PC-3 (cell line): ENCODE measurements at regions not wholly inside any gene's neighbourhood (a gene's known extent, or its start where the extent isn't known, plus 50 kb on each side); places are given as distances from the start of the nearest gene placed in this dataset.

Experiments used
- ATAC-seq: fragments of 200-7000 bp; cut with Tn5 transposase; 2 replicates; pipeline ENCODE4 v1.9.1; 2020; ENCODE audit warnings: mild to moderate bottlenecking, moderate library complexity
- BruUV-seq: library from RNA; stranded (reverse); fragments of 400-500 nt; replicated peaks from 2 replicates; lab custom pipeline; 2021; lab: Mats Ljungman, UMichigan
- CTCF ChIA-PET: fragments of 300-600 bp; sonication (Branson Sonifier 250); formaldehyde crosslinking; loops from one replicate; lab custom pipeline; 2022; ENCODE audit warnings: antibody characterized with exemption; lab: Charles Lee
- POLR2A ChIA-PET: fragments of 300-600 bp; sonication (Branson Sonifier 250); formaldehyde crosslinking; loops from one replicate; lab custom pipeline; 2022; ENCODE audit warnings: antibody characterized with exemption; ENCODE audit not compliant: unreplicated experiment; lab: Charles Lee
- DNase-seq: peaks from one replicate; pipeline ENCODE4 v3.0.0-alpha.2; 2015
- H2AFZ ChIP-seq: fragments of 300-600 bp; sonication (generic); 2 replicates; pipeline ENCODE4 v1.6.0; 2016; ENCODE audit warnings: antibody characterized with exemption, low read length
- H3F3A ChIP-seq: fragments of 300-600 bp; sonication (generic); one replicate; pipeline ENCODE4 v1.6.0; 2017; ENCODE audit warnings: antibody characterized with exemption, low read length, control low read depth, mild to moderate bottlenecking; ENCODE audit not compliant: unreplicated experiment
- H3K27ac ChIP-seq: fragments of 300-600 bp; sonication (generic); 2 replicates; pipeline ENCODE4 v1.5.1; 2016; ENCODE audit warnings: mild to moderate bottlenecking, low read length
- H3K27me3 ChIP-seq: fragments of 300-600 bp; sonication (generic); 2 replicates; pipeline ENCODE4 v1.6.1; 2016; ENCODE audit warnings: low read length, mixed read lengths
- H3K36me3 ChIP-seq: fragments of 300-600 bp; sonication (generic); 2 replicates; pipeline ENCODE4 v1.6.1; 2016; ENCODE audit warnings: low read depth, mixed run types, low read length, mixed read lengths
- H3K4me1 ChIP-seq: fragments of 300-600 bp; sonication (generic); 2 replicates; pipeline ENCODE4 v1.5.1; 2016; ENCODE audit warnings: low read length; ENCODE audit not compliant: insufficient read depth
- H3K4me2 ChIP-seq: fragments of 300-600 bp; sonication (generic); 2 replicates; pipeline ENCODE4 v1.6.0; 2016; ENCODE audit warnings: low read length
- H3K4me3 ChIP-seq: fragments of 300-600 bp; sonication (generic); 2 replicates; pipeline ENCODE4 v1.5.1; 2016; ENCODE audit warnings: mild to moderate bottlenecking, low read length, mixed read lengths
- H3K79me2 ChIP-seq: fragments of 300-600 bp; sonication (generic); 2 replicates; pipeline ENCODE4 v1.6.1; 2017; ENCODE audit warnings: low read length, mixed read lengths
- H3K9ac ChIP-seq: fragments of 300-600 bp; sonication (generic); 2 replicates; pipeline ENCODE4 v1.6.0; 2016; ENCODE audit warnings: mild to moderate bottlenecking, low read length
- H3K9me2 ChIP-seq: fragments of 300-600 bp; sonication (generic); replicated peaks from 2 replicates; pipeline ENCODE4 v1.6.1; 2016; ENCODE audit warnings: mixed run types, low read length, mixed read lengths
- H3K9me3 ChIP-seq: fragments of 300-600 bp; sonication (generic); 2 replicates; pipeline ENCODE4 v1.6.1; 2016; ENCODE audit warnings: low read length, mixed read lengths
- H4K20me1 ChIP-seq: fragments of 300-600 bp; sonication (generic); 2 replicates; pipeline ENCODE4 v1.6.1; 2016; ENCODE audit warnings: low read length, mixed read lengths
- EZH2 ChIP-seq: fragments of 300-600 bp; sonication (generic); IDR thresholded peaks from one replicate; pipeline ENCODE4 v1.6.1; 2017; ENCODE audit warnings: antibody characterized with exemption, mild to moderate bottlenecking, low read length; ENCODE audit not compliant: unreplicated experiment
- EZH2phosphoT487 ChIP-seq: fragments of 300-600 bp; sonication (generic); IDR thresholded peaks from 2 replicates; pipeline ENCODE4 v1.6.1; 2018; ENCODE audit warnings: mild to moderate bottlenecking, antibody characterized with exemption, low read length, borderline replicate concordance
- intact Hi-C: fragments of 100-400 bp; cut with micrococcal nuclease; formaldehyde crosslinking; loops from 2 replicates; pipeline ENCODE4 v1.9.0; 2023
- TF ChIP-seq, protein P1 (sequence below): fragments of 300-600 bp; sonication (generic); conservative IDR thresholded peaks from 2 replicates; pipeline ENCODE4 v1.5.1; 2017; ENCODE audit warnings: antibody characterized with exemption, low read depth, mild to moderate bottlenecking, low read length

GRCh38 chr1:201707027-201707426, 121.9 kb upstream of the IPO9 start:
- no TSS peak for BruUV-seq
- Histone ChIP-seq H3K27ac (no peak overlapping the region), H3K4me2 (no peak overlapping the region), H3K36me3 (no peaks in the 10 kb centered on the region), H3F3A (no peaks in the 10 kb centered on the region), H3K79me2 (no peaks in the 10 kb centered on the region), H3K9ac (no peak overlapping the region), H4K20me1 (no peaks in the 10 kb centered on the region), H3K4me1 (peaks cover 10% of the 10 kb centered on the region), H2AFZ (no peak overlapping the region), H3K9me3 (no peaks in the 10 kb centered on the region), H3K4me3 (no peak overlapping the region), H3K9me2 (no peaks in the 10 kb centered on the region), H3K27me3 (no peaks in the 10 kb centered on the region)
- intact Hi-C loops: no loop called here
- ATAC-seq (no peak), DNase-seq (no peak)
- POLR2A ChIA-PET: no interaction called here
- CTCF ChIA-PET: no interaction called here
- TF ChIP-seq, protein P1, sequence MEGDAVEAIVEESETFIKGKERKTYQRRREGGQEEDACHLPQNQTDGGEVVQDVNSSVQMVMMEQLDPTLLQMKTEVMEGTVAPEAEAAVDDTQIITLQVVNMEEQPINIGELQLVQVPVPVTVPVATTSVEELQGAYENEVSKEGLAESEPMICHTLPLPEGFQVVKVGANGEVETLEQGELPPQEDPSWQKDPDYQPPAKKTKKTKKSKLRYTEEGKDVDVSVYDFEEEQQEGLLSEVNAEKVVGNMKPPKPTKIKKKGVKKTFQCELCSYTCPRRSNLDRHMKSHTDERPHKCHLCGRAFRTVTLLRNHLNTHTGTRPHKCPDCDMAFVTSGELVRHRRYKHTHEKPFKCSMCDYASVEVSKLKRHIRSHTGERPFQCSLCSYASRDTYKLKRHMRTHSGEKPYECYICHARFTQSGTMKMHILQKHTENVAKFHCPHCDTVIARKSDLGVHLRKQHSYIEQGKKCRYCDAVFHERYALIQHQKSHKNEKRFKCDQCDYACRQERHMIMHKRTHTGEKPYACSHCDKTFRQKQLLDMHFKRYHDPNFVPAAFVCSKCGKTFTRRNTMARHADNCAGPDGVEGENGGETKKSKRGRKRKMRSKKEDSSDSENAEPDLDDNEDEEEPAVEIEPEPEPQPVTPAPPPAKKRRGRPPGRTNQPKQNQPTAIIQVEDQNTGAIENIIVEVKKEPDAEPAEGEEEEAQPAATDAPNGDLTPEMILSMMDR: no peak
- TF ChIP-seq EZH2: no peak
- no peak for TF ChIP-seq EZH2phosphoT487

- H3K4me1 ChIP-seq: peaks cover 16% of the 10 kb centered on the region
- no peaks in the 10 kb centered on the region for H3K9me2 ChIP-seq
- H3K9ac ChIP-seq: no peak overlapping the region
- no peak overlapping the region for H3K27ac ChIP-seq
- no peaks in the 10 kb centered on the region for H4K20me1 ChIP-seq
- H3K36me3 ChIP-seq: no peaks in the 10 kb centered on the region
- ATAC-seq (no peak), DNase-seq (no peak)
- no peak overlapping the region for H3K4me2 ChIP-seq
- intact Hi-C loops: no loop called here
- no peaks in the 10 kb centered on the region for H3K79me2 ChIP-seq
- no peaks in the 10 kb centered on the region for H3K9me3 ChIP-seq
- H3F3A ChIP-seq: no peaks in the 10 kb centered on the region
- H2AFZ ChIP-seq: no peak overlapping the region
- H3K4me3 ChIP-seq: no peak overlapping the region
- no TSS peak for BruUV-seq
- ChIA-PET POLR2A (no interaction called here), CTCF (no interaction called here)
- TF ChIP-seq EZH2phosphoT487 (no peak), EZH2 (no peak)
- TF ChIP-seq, protein P1: no peak
- no peaks in the 10 kb centered on the region for H3K27me3 ChIP-seq
Measured at GRCh38 chr1:201707656-201708055, 121.3 kb upstream of the IPO9 start.

GRCh38 chr1:201708085-201708512, 120.9 kb upstream of the IPO9 start:
- H4K20me1 ChIP-seq: no peaks in the 10 kb centered on the region
- no peak overlapping the region for H2AFZ ChIP-seq
- no peak overlapping the region for H3K9ac ChIP-seq
- ATAC-seq: no peak
- ChIA-PET CTCF (interaction anchor here (1.7 kb wide), 1 partner anchor 83 kb away, joined by 8 read pairs; no protein-coding TSS in a partner anchor), POLR2A (no interaction called here)
- no peaks in the 10 kb centered on the region for H3K79me2 ChIP-seq
- H3K36me3 ChIP-seq: no peaks in the 10 kb centered on the region
- TF ChIP-seq, protein P1: no peak
- TF ChIP-seq EZH2: no peak
- no peak for TF ChIP-seq EZH2phosphoT487
- no peaks in the 10 kb centered on the region for H3K9me2 ChIP-seq
- H3K27ac ChIP-seq: no peak overlapping the region
- H3K4me3 ChIP-seq: no peak overlapping the region
- no peaks in the 10 kb centered on the region for H3F3A ChIP-seq
- DNase-seq: no peak
- H3K9me3 ChIP-seq: no peaks in the 10 kb centered on the region
- no peak overlapping the region for H3K4me2 ChIP-seq
- BruUV-seq: no TSS peak
- H3K27me3 ChIP-seq: no peaks in the 10 kb centered on the region
- H3K4me1 ChIP-seq: peaks cover 20% of the 10 kb centered on the region
- intact Hi-C loops: no loop called here
